ENCODE measurements at regions not wholly inside any gene's neighbourhood (a gene's known extent, or its start where the extent isn't known, plus 50 kb on each side); places are given as distances from the start of the nearest gene placed in this dataset.

GRCh38 chr6:25078141-25078540, 142.4 kb upstream of the RIPOR2 start:
- H3K9ac ChIP-seq (ENCODE audit: low read depth, low read length): no peak overlapping the region

GRCh38 chr6:25083784-25084507, 148.2 kb upstream of the RIPOR2 start:
- H3K27me3 ChIP-seq (ENCODE audit: insufficient read depth, low read length): no peaks in the 10 kb centered on the region
- H3K9ac ChIP-seq (ENCODE audit: low read depth, low read length): no peak overlapping the region
- no peaks in the 10 kb centered on the region for H3K36me3 ChIP-seq (ENCODE audit: insufficient read depth, low read depth, low read length)
- no peaks in the 10 kb centered on the region for H3K9me3 ChIP-seq (ENCODE audit: insufficient read depth, low read depth, low read length)
- H3K27ac ChIP-seq (ENCODE audit: low read length): no peak overlapping the region
- peaks cover 5% of the 10 kb centered on the region; the same call in 1 of the 2 replicates for H3K4me1 ChIP-seq (ENCODE audit: insufficient read depth, low read length)
- no peak overlapping the region for H3K4me3 ChIP-seq (ENCODE audit: low read length)

More at GRCh38 chr6:25078141-25078540, 142.4 kb upstream of the RIPOR2 start:
- Histone ChIP-seq H3K4me3 (ENCODE audit: low read length) (no peak overlapping the region), H3K9me3 (ENCODE audit: insufficient read depth, low read depth, low read length) (no peaks in the 10 kb centered on the region), H3K27ac (ENCODE audit: low read length) (no peak overlapping the region), H3K4me1 (ENCODE audit: insufficient read depth, low read length) (no peaks in the 10 kb centered on the region), H3K36me3 (ENCODE audit: insufficient read depth, low read depth, low read length) (no peaks in the 10 kb centered on the region), H3K27me3 (ENCODE audit: insufficient read depth, low read length) (no peaks in the 10 kb centered on the region)

- Histone ChIP-seq H3K4me1 (ENCODE audit: insufficient read depth, low read length) (peaks cover 5% of the 10 kb centered on the region; the same call in 1 of the 2 replicates), H3K36me3 (ENCODE audit: insufficient read depth, low read depth, low read length) (no peaks in the 10 kb centered on the region), H3K27ac (ENCODE audit: low read length) (no peak overlapping the region)
Observed at GRCh38 chr6:25084508-25084833, 148.7 kb upstream of the RIPOR2 start.

GRCh38 chr6:25085756-25086155, 150.0 kb upstream of the RIPOR2 start:
- Histone ChIP-seq H3K36me3 (ENCODE audit: insufficient read depth, low read depth, low read length) (no peaks in the 10 kb centered on the region), H3K27me3 (ENCODE audit: insufficient read depth, low read length) (no peaks in the 10 kb centered on the region), H3K27ac (ENCODE audit: low read length) (no peak overlapping the region), H3K9ac (ENCODE audit: low read depth, low read length) (no peak overlapping the region), H3K9me3 (ENCODE audit: insufficient read depth, low read depth, low read length) (no peaks in the 10 kb centered on the region), H3K4me3 (ENCODE audit: low read length) (no peak overlapping the region), H3K4me1 (ENCODE audit: insufficient read depth, low read length) (peaks cover 5% of the 10 kb centered on the region; the same call in 1 of the 2 replicates)

More at GRCh38 chr6:25084508-25084833, 148.7 kb upstream of the RIPOR2 start:
- H3K9me3 ChIP-seq (ENCODE audit: insufficient read depth, low read depth, low read length): no peaks in the 10 kb centered on the region
- no peaks in the 10 kb centered on the region for H3K27me3 ChIP-seq (ENCODE audit: insufficient read depth, low read length)
- H3K4me3 ChIP-seq (ENCODE audit: low read length): no peak overlapping the region
- H3K9ac ChIP-seq (ENCODE audit: low read depth, low read length): no peak overlapping the region

- H3K36me3 ChIP-seq (ENCODE audit: insufficient read depth, low read depth, low read length): no peaks in the 10 kb centered on the region
- no peak overlapping the region for H3K27ac ChIP-seq (ENCODE audit: low read length)
- H3K9ac ChIP-seq (ENCODE audit: low read depth, low read length): no peak overlapping the region
- no peak overlapping the region for H3K4me3 ChIP-seq (ENCODE audit: low read length)
- H3K4me1 ChIP-seq (ENCODE audit: insufficient read depth, low read length): peaks cover 5% of the 10 kb centered on the region; the same call in 1 of the 2 replicates
- no peaks in the 10 kb centered on the region for H3K27me3 ChIP-seq (ENCODE audit: insufficient read depth, low read length)
- no peaks in the 10 kb centered on the region for H3K9me3 ChIP-seq (ENCODE audit: insufficient read depth, low read depth, low read length)
Observed at GRCh38 chr6:25086500-25087091, 150.8 kb upstream of the RIPOR2 start.

- no peak overlapping the region for H3K27ac ChIP-seq (ENCODE audit: low read length)
- no peaks in the 10 kb centered on the region for H3K36me3 ChIP-seq (ENCODE audit: insufficient read depth, low read depth, low read length)
- H3K9ac ChIP-seq (ENCODE audit: low read depth, low read length): no peak overlapping the region
- H3K9me3 ChIP-seq (ENCODE audit: insufficient read depth, low read depth, low read length): no peaks in the 10 kb centered on the region
- no peak overlapping the region for H3K4me3 ChIP-seq (ENCODE audit: low read length)
- H3K27me3 ChIP-seq (ENCODE audit: insufficient read depth, low read length): no peaks in the 10 kb centered on the region
- peaks cover 5% of the 10 kb centered on the region; the same call in 1 of the 2 replicates for H3K4me1 ChIP-seq (ENCODE audit: insufficient read depth, low read length)
Observed at GRCh38 chr6:25088513-25088912, 152.8 kb upstream of the RIPOR2 start.

- H3K4me3 ChIP-seq (ENCODE audit: low read length): no peak overlapping the region
- H3K9me3 ChIP-seq (ENCODE audit: insufficient read depth, low read depth, low read length): no peaks in the 10 kb centered on the region
- H3K27me3 ChIP-seq (ENCODE audit: insufficient read depth, low read length): no peaks in the 10 kb centered on the region
- H3K36me3 ChIP-seq (ENCODE audit: insufficient read depth, low read depth, low read length): no peaks in the 10 kb centered on the region
- H3K4me1 ChIP-seq (ENCODE audit: insufficient read depth, low read length): peaks cover 5% of the 10 kb centered on the region; the same call in 1 of the 2 replicates
- H3K27ac ChIP-seq (ENCODE audit: low read length): no peak overlapping the region
- H3K9ac ChIP-seq (ENCODE audit: low read depth, low read length): no peak overlapping the region
Observed at GRCh38 chr6:25089442-25089841, 153.7 kb upstream of the RIPOR2 start.

GRCh38 chr6:25094726-25095125, 159.0 kb upstream of the RIPOR2 start:
- H3K9me3 ChIP-seq (ENCODE audit: insufficient read depth, low read depth, low read length): no peaks in the 10 kb centered on the region
- H3K4me1 ChIP-seq (ENCODE audit: insufficient read depth, low read length): no peaks in the 10 kb centered on the region
- no peak overlapping the region for H3K4me3 ChIP-seq (ENCODE audit: low read length)
- no peak overlapping the region for H3K9ac ChIP-seq (ENCODE audit: low read depth, low read length)
- H3K36me3 ChIP-seq (ENCODE audit: insufficient read depth, low read depth, low read length): no peaks in the 10 kb centered on the region
- H3K27me3 ChIP-seq (ENCODE audit: insufficient read depth, low read length): no peaks in the 10 kb centered on the region
- H3K27ac ChIP-seq (ENCODE audit: low read length): no peak overlapping the region

- no peaks in the 10 kb centered on the region for H3K4me1 ChIP-seq (ENCODE audit: insufficient read depth, low read length)
- no peaks in the 10 kb centered on the region for H3K27me3 ChIP-seq (ENCODE audit: insufficient read depth, low read length)
- H3K27ac ChIP-seq (ENCODE audit: low read length): no peak overlapping the region
- H3K4me3 ChIP-seq (ENCODE audit: low read length): no peak overlapping the region
- H3K36me3 ChIP-seq (ENCODE audit: insufficient read depth, low read depth, low read length): no peaks in the 10 kb centered on the region
- H3K9me3 ChIP-seq (ENCODE audit: insufficient read depth, low read depth, low read length): no peaks in the 10 kb centered on the region
- no peak overlapping the region for H3K9ac ChIP-seq (ENCODE audit: low read depth, low read length)
Observed at GRCh38 chr6:25100288-25100687, 164.5 kb upstream of the RIPOR2 start.

- Histone ChIP-seq H3K27ac (ENCODE audit: low read length) (no peak overlapping the region), H3K4me1 (ENCODE audit: insufficient read depth, low read length) (no peaks in the 10 kb centered on the region), H3K9ac (ENCODE audit: low read depth, low read length) (no peak overlapping the region), H3K27me3 (ENCODE audit: insufficient read depth, low read length) (no peaks in the 10 kb centered on the region), H3K36me3 (ENCODE audit: insufficient read depth, low read depth, low read length) (no peaks in the 10 kb centered on the region), H3K4me3 (ENCODE audit: low read length) (no peak overlapping the region), H3K9me3 (ENCODE audit: insufficient read depth, low read depth, low read length) (no peaks in the 10 kb centered on the region)
Observed at GRCh38 chr6:25103603-25104002, 167.8 kb upstream of the RIPOR2 start.

GRCh38 chr6:25105070-25105925, 169.5 kb upstream of the RIPOR2 start:
- H3K9ac ChIP-seq (ENCODE audit: low read depth, low read length): no peak overlapping the region
- no peaks in the 10 kb centered on the region for H3K9me3 ChIP-seq (ENCODE audit: insufficient read depth, low read depth, low read length)
- H3K27ac ChIP-seq (ENCODE audit: low read length): no peak overlapping the region
- no peak overlapping the region for H3K4me3 ChIP-seq (ENCODE audit: low read length)
- H3K4me1 ChIP-seq (ENCODE audit: insufficient read depth, low read length): no peaks in the 10 kb centered on the region
- H3K36me3 ChIP-seq (ENCODE audit: insufficient read depth, low read depth, low read length): no peaks in the 10 kb centered on the region
- no peaks in the 10 kb centered on the region for H3K27me3 ChIP-seq (ENCODE audit: insufficient read depth, low read length)

All from iPS-20b (cell line).